Endothelial cell of umbilical vein (primary cell): ENCODE measurements at regions not wholly inside any gene's neighbourhood (a gene's known extent, or its start where the extent isn't known, plus 50 kb on each side); places are given as distances from the start of the nearest gene placed in this dataset.

Source experiments
- BruUV-seq: library from RNA; stranded (reverse); fragments of 400-500 nt; replicated peaks from 2 replicates; lab custom pipeline; 2021; lab: Mats Ljungman, UMichigan
- CTCF ChIA-PET: fragments of 300-600, 350-600 bp; sonication (Branson Sonifier 250); formaldehyde crosslinking; loops from one replicate; lab custom pipeline; 2021; ENCODE audit warnings: antibody characterized with exemption, inconsistent platforms; lab: Charles Lee
- POLR2A ChIA-PET: fragments of 300-600, 350-600 bp; sonication (Branson Sonifier 250); formaldehyde crosslinking; loops from one replicate; lab custom pipeline; 2021; ENCODE audit warnings: antibody characterized with exemption, inconsistent platforms; lab: Charles Lee
- DNase-seq: peaks from one replicate; pipeline ENCODE4 v3.0.0-alpha.2; 2011; ENCODE audit warnings: low read depth, low spot score
- FAIRE-seq: peaks from 2 replicates; lab custom pipeline; 2011; peaks lifted over from hg19 to GRCh38; lab: Jason Lieb, UNC
- H2AFZ ChIP-seq: 2 replicates; pipeline ENCODE4 v1.6.0; 2012; ENCODE audit warnings: low read depth, low read length, control low read depth, inconsistent platforms
- H3K27ac ChIP-seq: 2 replicates; pipeline ENCODE4 v1.5.1; 2011; ENCODE audit warnings: low read depth, mild to moderate bottlenecking, control low read depth, low read length, moderate library complexity; ENCODE audit not compliant: insufficient read depth
- H3K27me3 ChIP-seq, 2 experiments: 2 replicates each; pipeline versions ENCODE4 v1.6.0 to v1.6.1; 2011; ENCODE audit warnings: low read length in 2 of 2, mixed read lengths in 1 of 2; ENCODE audit not compliant: control insufficient read depth in 2 of 2, insufficient read depth in 2 of 2
- H3K36me3 ChIP-seq, 2 experiments: 2 replicates in 1 of 2; 3 replicates in 1 of 2; pipeline ENCODE4 v1.5.1; 2011; ENCODE audit warnings: low read length in 2 of 2, mild to moderate bottlenecking in 1 of 2, moderate library complexity in 1 of 2; ENCODE audit not compliant: control insufficient read depth in 2 of 2, insufficient read depth in 2 of 2; ENCODE audit errors: extremely low read depth in 1 of 2
- H3K4me1 ChIP-seq: 3 replicates; pipeline ENCODE4 v1.5.1; 2011; ENCODE audit warnings: mild to moderate bottlenecking, low read length; ENCODE audit not compliant: control insufficient read depth, insufficient read depth; ENCODE audit errors: extremely low read depth
- H3K4me2 ChIP-seq: 2 replicates; pipeline ENCODE4 v1.6.1; 2011; ENCODE audit warnings: low read length, control low read depth, mixed read lengths; ENCODE audit not compliant: insufficient read depth
- H3K4me3 ChIP-seq, 3 experiments: fragments of 200-600 bp in 1 of 3; sonication (generic), shearing (Covaris generic) in 1 of 3; replicated peaks in 1 of 3; 2 replicates each; pipeline ENCODE4 v1.5.1; 2011 to 2016; ENCODE audit warnings: control low read depth in 3 of 3, low read length in 3 of 3, mild to moderate bottlenecking in 2 of 3, inconsistent platforms in 1 of 3, low read depth in 1 of 3, moderate library complexity in 1 of 3; ENCODE audit not compliant: insufficient read depth in 1 of 3
- H3K79me2 ChIP-seq: 2 replicates; pipeline ENCODE4 v1.6.0; 2012; ENCODE audit warnings: low read length, inconsistent platforms; ENCODE audit not compliant: control insufficient read depth, insufficient read depth
- H3K9ac ChIP-seq: replicated peaks from 2 replicates; pipeline ENCODE3; 2011; ENCODE audit warnings: low read length, control low read depth; ENCODE audit not compliant: insufficient read depth; ENCODE audit errors: extremely low read depth
- H3K9me1 ChIP-seq: replicated peaks from 3 replicates; pipeline ENCODE4 v1.6.0; 2011; ENCODE audit warnings: mild to moderate bottlenecking, low read length; ENCODE audit not compliant: control insufficient read depth, insufficient read depth; ENCODE audit errors: extremely low read depth
- H3K9me3 ChIP-seq: replicated peaks from 2 replicates; pipeline ENCODE4 v1.5.1; 2012; ENCODE audit warnings: low read length, inconsistent platforms; ENCODE audit not compliant: control insufficient read depth, insufficient read depth
- H4K20me1 ChIP-seq: replicated peaks from 2 replicates; pipeline ENCODE3; 2011; ENCODE audit warnings: mild to moderate bottlenecking, low read length; ENCODE audit not compliant: control insufficient read depth, insufficient read depth; ENCODE audit errors: extremely low read depth
- CTCF ChIP-seq, 2 donors: IDR thresholded peaks; 1 replicate in 1 of 2; 2 replicates in 1 of 2; pipeline ENCODE4 v1.5.1; 2011; ENCODE audit warnings: low read length in 2 of 2, mild to moderate bottlenecking in 2 of 2, moderate library complexity in 2 of 2, control low read depth in 1 of 2, inconsistent platforms in 1 of 2, low read depth in 1 of 2; ENCODE audit not compliant: insufficient read depth in 1 of 2; ENCODE audit errors: extremely low read depth in 1 of 2
- EZH2 ChIP-seq: IDR thresholded peaks from 2 replicates; pipeline ENCODE4 v1.6.1; 2012; ENCODE audit warnings: borderline replicate concordance, low read depth, mild to moderate bottlenecking, moderate library complexity, low read length, inconsistent platforms; ENCODE audit not compliant: severe bottlenecking
- FOS ChIP-seq: IDR thresholded peaks from 2 replicates; pipeline ENCODE4 v1.6.1; 2011; ENCODE audit warnings: mild to moderate bottlenecking, low read length, moderate library complexity, borderline replicate concordance; ENCODE audit not compliant: insufficient read depth
- GATA2 ChIP-seq: IDR thresholded peaks from 2 replicates; pipeline ENCODE4 v1.7.0; 2011; ENCODE audit warnings: low read depth, mild to moderate bottlenecking, moderate library complexity, mixed read lengths, low read length; ENCODE audit not compliant: insufficient read length, insufficient read depth
- JUN ChIP-seq: IDR thresholded peaks from 2 replicates; pipeline ENCODE4 v1.6.1; 2011; ENCODE audit warnings: borderline replicate concordance, low read depth; ENCODE audit not compliant: insufficient read length, insufficient read depth
- MYC ChIP-seq: IDR thresholded peaks from one replicate; pipeline ENCODE4 v1.6.1; 2011; ENCODE audit warnings: mild to moderate bottlenecking, low read depth, low read length
- POLR2A ChIP-seq: IDR thresholded peaks from 2 replicates; pipeline ENCODE4 v1.6.1; 2012; ENCODE audit warnings: low read depth, mild to moderate bottlenecking, control low read depth, low read length
- POLR2AphosphoS5 ChIP-seq: IDR thresholded peaks from 2 replicates; pipeline ENCODE4 v1.6.1; 2012; ENCODE audit warnings: low read depth, mild to moderate bottlenecking, control low read depth, low read length, moderate library complexity; ENCODE audit not compliant: insufficient read depth
- dilution Hi-C: fragments of 300-500 bp; cut with MboI; formaldehyde crosslinking; loops from one replicate; pipeline ENCODE4 v1.15.0; 2019; ENCODE audit warnings: low sequenced_read_pairs; ENCODE audit not compliant: extremely low pct_ligation_motif_present
- intact Hi-C: fragments of 100-400 bp; cut with micrococcal nuclease; formaldehyde crosslinking; loops from one replicate; pipeline ENCODE4 v1.10.0; 2022
- TF ChIP-seq, protein P1 (sequence below): IDR thresholded peaks from 2 replicates; pipeline ENCODE4 v1.6.1; 2011; ENCODE audit not compliant: insufficient read depth, insufficient read length

- Histone ChIP-seq H3K79me2 (no peaks in the 10 kb centered on the region), H3K9me3 (no peaks in the 10 kb centered on the region), H3K4me2 (no peak overlapping the region), H3K27me3 (no peaks in the 10 kb centered on the region), H3K9ac (no peak overlapping the region), H3K4me1 (no peaks in the 10 kb centered on the region), H3K9me1 (no peaks in the 10 kb centered on the region), H4K20me1 (no peaks in the 10 kb centered on the region), H3K36me3 (no peaks in the 10 kb centered on the region), H3K4me3 (no peak overlapping the region), H3K27ac (no peak overlapping the region), H2AFZ (no peak overlapping the region)
- dilution Hi-C loops = no loop called here
- ChIA-PET CTCF (interaction anchor here (1.6 to 2.0 kb wide), 2 partner anchors 10 to 49 kb away, joined by 3 to 6 read pairs; no protein-coding TSS in a partner anchor), POLR2A (no interaction called here)
- intact Hi-C loops = no loop called here
- TF ChIP-seq EZH2 (no peak), MYC (no peak), POLR2AphosphoS5 (no peak), CTCF (IDR thresholded peaks at IDR 0.05; ENCODE audit: extremely low read depth in 1 of 2, insufficient read depth in 1 of 2, low read depth in 1 of 2, low read length in 2 of 2) (no peak), JUN (no peak), FOS (no peak), POLR2A (no peak), GATA2 (no peak)
- TF ChIP-seq, protein P1, sequence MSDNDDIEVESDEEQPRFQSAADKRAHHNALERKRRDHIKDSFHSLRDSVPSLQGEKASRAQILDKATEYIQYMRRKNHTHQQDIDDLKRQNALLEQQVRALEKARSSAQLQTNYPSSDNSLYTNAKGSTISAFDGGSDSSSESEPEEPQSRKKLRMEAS = no peak
- no TSS peak for BruUV-seq
- DNase-seq = no peak
- FAIRE-seq = no peak
These were observed 234.5 kb downstream of the MTX2 start for GRCh38 chr2:176503776-176504175.
